GM21723 (cell line): ENCODE measurements at regions not wholly inside any gene's neighbourhood (a gene's known extent, or its start where the extent isn't known, plus 50 kb on each side); places are given as distances from the start of the nearest gene placed in this dataset.
"Not testable (repeated sequence)": the region's sequence is repeated elsewhere in the genome, so short reads cannot be mapped to it uniquely, and the experiment has no call there.

ENCODE experiments used
- ATAC-seq: cut with Tn5 transposase; IDR thresholded peaks from one replicate; pipeline ENCODE4 v1.9.1; 2021; ENCODE audit warnings: mild to moderate bottlenecking, moderate library complexity; ENCODE audit not compliant: unreplicated experiment

GRCh38 chr13:73544175-73544574 lies 485.4 kb downstream of the KLF5 start:
- no peak for ATAC-seq

GRCh38 chr13:73542446-73542845 lies 483.6 kb downstream of the KLF5 start:
- no peak for ATAC-seq

- no peak for ATAC-seq
These were observed 478.1 kb downstream of the KLF5 start for GRCh38 chr13:73536865-73537264.

- no peak for ATAC-seq
These were observed 476.5 kb downstream of the KLF5 start for GRCh38 chr13:73535341-73535740.

- no peak for ATAC-seq
These were observed 474.2 kb downstream of the KLF5 start for GRCh38 chr13:73532987-73533510.

- no peak for ATAC-seq
These were observed 473.8 kb downstream of the KLF5 start for GRCh38 chr13:73532582-73532981.

GRCh38 chr13:73531014-73531413 lies 472.2 kb downstream of the KLF5 start:
- no peak for ATAC-seq

- ATAC-seq: no peak
These were observed 464.1 kb downstream of the KLF5 start for GRCh38 chr13:73522937-73523336.

- no peak for ATAC-seq
These were observed 463.2 kb downstream of the KLF5 start for GRCh38 chr13:73521985-73522524.

GRCh38 chr13:73521290-73521624 lies 462.5 kb downstream of the KLF5 start:
- no peak for ATAC-seq

GRCh38 chr13:73520566-73521289 lies 461.9 kb downstream of the KLF5 start:
- no peak for ATAC-seq

GRCh38 chr13:73520135-73520534 lies 461.3 kb downstream of the KLF5 start:
- not testable (repeated sequence) for ATAC-seq

- no peak for ATAC-seq
These were observed 460.8 kb downstream of the KLF5 start for GRCh38 chr13:73519396-73520116.

GRCh38 chr13:73517766-73518165 lies 459.0 kb downstream of the KLF5 start:
- no peak for ATAC-seq

GRCh38 chr13:73516731-73517130 lies 457.9 kb downstream of the KLF5 start:
- no peak for ATAC-seq

GRCh38 chr13:73514208-73514607 lies 455.4 kb downstream of the KLF5 start:
- ATAC-seq: no peak

GRCh38 chr13:73513751-73514150 lies 454.9 kb downstream of the KLF5 start:
- no peak for ATAC-seq

GRCh38 chr13:73508841-73509240 lies 450.0 kb downstream of the KLF5 start:
- ATAC-seq: no peak

GRCh38 chr13:73505376-73505890 lies 446.6 kb downstream of the KLF5 start:
- no peak for ATAC-seq

- ATAC-seq: no peak
These were observed 440.9 kb downstream of the KLF5 start for GRCh38 chr13:73499695-73500094.

- ATAC-seq: no peak
These were observed 438.6 kb downstream of the KLF5 start for GRCh38 chr13:73497430-73497829.

- no peak for ATAC-seq
These were observed 437.9 kb downstream of the KLF5 start for GRCh38 chr13:73496711-73497110.
